ENCODE measurements at regions not wholly inside any gene's neighbourhood (a gene's known extent, or its start where the extent isn't known, plus 50 kb on each side); places are given as distances from the start of the nearest gene placed in this dataset.
A peak's percentile ranks its signal among the peaks of the same experiment; 100 is the strongest.

GRCh38 chr7:32179567-32179966 is 109.4 kb upstream of the PDE1C start:
- DNase-seq (ENCODE audit: low read depth): no peak

DNA sequence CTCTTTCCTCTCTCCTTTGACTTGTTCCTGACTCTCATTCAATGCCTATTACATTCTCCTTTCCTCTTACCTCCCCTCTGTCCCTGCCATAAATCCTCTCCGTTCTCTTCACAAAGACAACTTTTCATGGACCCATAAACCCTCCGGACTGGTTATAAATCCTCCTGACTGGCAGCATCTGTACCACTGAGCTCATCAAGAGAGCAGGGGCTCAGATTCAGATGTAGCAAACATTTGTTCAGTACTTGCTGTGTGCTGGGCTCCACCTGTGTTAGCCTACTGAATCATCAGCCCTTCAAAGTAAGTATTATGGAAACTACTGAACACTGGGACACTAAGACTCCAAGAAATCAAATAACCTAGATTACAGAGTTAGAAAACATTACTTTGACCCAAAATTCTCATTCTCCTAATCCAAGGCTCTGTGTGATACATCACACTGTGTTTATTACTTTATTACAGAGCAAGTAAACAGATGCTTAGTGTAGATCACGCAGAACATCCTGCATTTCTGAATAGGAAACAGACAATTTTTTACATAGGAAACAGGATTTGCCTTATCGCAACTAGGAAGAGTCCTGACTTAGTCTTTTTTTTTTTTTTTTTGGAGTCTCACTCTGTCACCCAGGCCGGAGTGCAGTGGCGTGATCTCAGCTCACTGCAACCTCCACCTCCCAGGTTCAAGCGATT is 108.6 kb upstream of the PDE1C start:
- DNase-seq (ENCODE audit: low read depth): no peak

GRCh38 chr7:32177232-32177631 is 107.0 kb upstream of the PDE1C start:
- no peak for DNase-seq (ENCODE audit: low read depth)

DNA sequence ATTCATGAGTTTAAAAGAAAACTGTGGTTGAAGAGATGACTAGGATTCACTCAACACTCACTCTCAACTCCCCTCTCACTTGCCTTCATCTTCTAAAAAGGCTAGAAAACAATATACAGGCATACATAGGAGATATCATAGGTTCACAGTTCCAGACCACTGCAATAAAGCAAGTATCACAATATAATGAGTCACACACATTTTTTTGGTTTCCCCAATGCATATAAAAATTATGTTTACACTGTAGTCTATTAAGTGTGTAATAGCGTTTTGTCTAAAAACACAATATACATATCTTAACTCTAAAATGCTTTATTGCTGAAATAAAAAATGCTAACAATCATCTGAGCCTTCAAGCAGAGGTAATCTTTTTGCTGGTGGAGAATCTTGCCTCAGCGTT is 104.9 kb upstream of the PDE1C start:
- no peak for DNase-seq (ENCODE audit: low read depth)

GRCh38 chr7:32171248-32171647 is 101.0 kb upstream of the PDE1C start:
- no peak for DNase-seq (ENCODE audit: low read depth)

GRCh38 chr7:32170838-32171237 is 100.6 kb upstream of the PDE1C start:
- DNase-seq (ENCODE audit: low read depth): no peak

GRCh38 chr7:32169228-32169627 is 99.0 kb upstream of the PDE1C start:
- DNase-seq (ENCODE audit: low read depth): no peak

GRCh38 chr7:32167815-32168214 is 97.6 kb upstream of the PDE1C start:
- DNase-seq (ENCODE audit: low read depth): no peak

- no peak for DNase-seq (ENCODE audit: low read depth)
These were observed 97.0 kb upstream of the PDE1C start for GRCh38 chr7:32167256-32167655.

DNA sequence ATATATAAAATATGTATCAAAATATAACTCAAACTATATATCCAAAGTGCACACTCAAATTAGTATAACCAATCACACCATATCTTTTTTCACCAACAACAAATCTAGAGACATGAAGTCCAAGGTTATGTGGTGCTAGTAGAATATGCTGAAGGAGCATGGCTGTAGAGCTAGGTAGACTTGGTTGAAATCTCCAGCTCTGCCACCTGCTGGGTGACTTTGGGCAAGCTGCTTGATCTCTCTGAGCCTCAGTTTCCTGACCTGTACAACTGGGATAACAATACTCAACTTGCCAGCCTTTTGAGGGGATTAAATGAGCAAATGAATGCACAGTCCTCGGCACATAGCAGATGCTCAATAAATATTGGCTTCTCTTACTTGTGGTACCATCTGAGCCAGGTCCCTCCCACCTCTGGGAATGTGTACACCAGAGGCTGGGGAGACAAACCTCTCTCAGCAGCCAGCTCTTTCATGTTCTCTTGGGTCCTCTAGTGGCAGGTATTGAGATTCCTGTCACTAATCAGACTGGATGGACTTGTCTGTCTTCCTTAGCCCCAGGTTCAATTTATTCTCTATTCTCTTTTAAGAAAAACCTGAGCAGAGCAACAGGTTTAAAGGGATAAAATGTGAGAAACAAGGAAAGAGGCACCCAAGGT is 94.3 kb upstream of the PDE1C start:
- no peak for DNase-seq (ENCODE audit: low read depth)

- DNase-seq (ENCODE audit: low read depth): no peak
These were observed 93.7 kb upstream of the PDE1C start for GRCh38 chr7:32163896-32164295.

GRCh38 chr7:32163141-32163806 is 93.1 kb upstream of the PDE1C start:
- DNase-seq (ENCODE audit: low read depth): peak; percentile 9

DNA sequence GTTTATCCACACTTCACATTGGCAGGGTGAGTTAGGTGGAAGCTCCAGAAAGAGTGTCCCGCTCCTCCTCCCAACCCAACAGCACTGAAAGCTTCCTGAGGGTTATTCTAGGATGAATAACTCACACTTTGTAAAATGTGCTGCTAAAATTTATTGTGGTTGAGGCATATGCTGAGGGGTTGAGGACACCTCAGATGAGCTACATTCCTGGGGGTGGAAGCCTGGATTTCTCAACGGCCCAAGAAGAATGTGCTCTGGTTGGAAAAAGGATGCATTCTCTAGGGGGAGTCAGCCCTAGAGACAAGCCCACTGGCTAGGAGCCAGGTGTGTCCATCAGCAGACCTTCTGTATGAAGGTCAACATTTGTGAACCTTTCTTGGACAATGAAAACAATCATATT is 91.5 kb upstream of the PDE1C start:
- no peak for DNase-seq (ENCODE audit: low read depth)

GRCh38 chr7:32158751-32159745 is 88.8 kb upstream of the PDE1C start:
- DNase-seq (ENCODE audit: low read depth): no peak

DNA sequence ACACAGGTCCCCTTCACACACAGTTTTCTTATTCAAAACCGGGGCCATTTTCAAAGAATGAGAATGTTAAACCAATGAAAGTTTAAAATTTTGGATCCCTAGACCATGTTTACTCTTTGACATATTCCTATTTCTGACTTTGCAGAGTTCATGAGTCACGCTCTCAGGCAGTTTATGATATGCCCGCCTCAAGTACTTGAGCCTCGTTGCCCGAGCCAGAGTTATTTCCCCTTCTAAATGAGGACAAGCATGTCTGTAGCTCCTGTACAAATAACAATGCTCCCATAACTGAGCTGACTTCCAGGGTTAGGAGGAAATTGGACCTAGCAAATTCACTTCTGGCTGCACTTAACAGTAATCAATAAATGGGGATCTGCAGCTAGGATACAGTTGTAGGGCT is 87.9 kb upstream of the PDE1C start:
- no peak for DNase-seq (ENCODE audit: low read depth)

- no peak for DNase-seq (ENCODE audit: low read depth)
These were observed 85.5 kb upstream of the PDE1C start for GRCh38 chr7:32155712-32156111.

DNA sequence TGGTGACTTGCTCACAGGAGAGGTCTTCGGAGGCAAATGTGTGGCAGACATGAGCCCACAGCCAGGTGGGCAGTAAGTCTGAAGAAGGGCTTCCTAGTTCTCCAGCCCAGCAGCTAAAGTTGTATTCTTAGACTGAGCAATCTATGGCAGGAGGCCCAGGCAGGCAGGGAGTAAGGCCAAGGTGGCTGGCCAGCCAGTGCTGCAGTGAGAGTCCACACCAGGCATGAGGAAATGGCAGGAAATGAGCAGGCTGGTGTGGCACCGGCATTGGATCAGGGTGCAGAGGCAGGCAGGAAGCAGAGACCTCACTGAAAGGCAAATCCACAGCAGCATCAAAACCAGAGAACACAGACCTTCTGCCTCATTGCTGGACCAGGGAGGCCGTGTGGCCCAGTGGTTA is 84.6 kb upstream of the PDE1C start:
- DNase-seq (ENCODE audit: low read depth): no peak

DNA sequence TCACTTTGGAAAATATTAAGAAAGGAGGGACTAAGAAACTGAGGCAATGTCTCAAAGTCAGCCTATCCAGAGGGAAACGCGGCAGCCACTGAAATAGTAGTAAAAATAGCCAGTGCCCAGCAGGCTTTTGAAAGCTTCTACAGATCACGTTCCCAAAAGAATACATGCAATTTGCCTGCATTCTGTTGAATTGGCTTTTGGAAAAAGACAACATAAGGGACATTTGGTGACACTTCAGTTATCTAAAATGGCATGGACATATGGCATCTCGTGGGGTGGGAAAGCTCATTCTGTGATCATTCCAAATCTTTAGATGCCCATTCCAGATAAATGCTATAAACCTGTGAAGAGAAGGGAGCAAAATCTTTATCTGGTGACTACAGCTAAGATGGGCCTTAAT is 82.8 kb upstream of the PDE1C start:
- no peak for DNase-seq (ENCODE audit: low read depth)

DNA sequence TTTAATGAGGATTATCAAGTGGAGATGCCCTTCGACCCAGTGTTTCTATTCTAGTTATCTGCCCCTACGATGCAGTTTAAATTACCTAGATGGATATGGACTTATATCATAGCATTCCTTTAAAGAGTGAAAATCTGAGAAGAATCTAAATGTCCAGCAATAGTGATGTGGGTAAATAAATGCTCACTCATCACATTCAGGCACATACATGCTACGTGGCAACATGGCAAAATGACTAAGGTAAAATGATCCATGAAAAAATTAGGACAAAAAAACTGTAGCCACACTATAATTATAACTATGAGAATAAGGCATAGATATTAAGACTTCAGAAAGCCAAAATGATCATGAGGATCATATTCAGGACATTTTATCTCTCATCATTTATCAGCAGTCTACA is 82.4 kb upstream of the PDE1C start:
- no peak for DNase-seq (ENCODE audit: low read depth)

DNA sequence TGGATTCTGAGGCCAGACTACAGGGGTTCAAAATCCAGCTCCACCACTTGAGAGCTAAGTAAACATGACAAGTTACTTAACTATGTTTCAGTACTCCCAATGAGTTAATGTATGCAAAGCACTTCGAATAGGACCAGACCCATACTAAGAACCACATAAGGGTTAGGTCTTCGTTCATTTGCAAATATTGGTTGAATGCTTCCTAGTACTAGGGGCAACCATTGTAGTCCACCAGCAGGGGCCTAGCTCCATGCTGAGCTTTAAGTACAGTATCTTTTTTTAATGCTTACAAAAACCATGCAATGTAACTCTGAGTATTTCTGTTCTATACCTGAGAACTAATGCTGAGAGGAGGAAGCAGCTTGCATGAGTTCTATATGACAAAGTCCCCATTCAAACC is 80.4 kb upstream of the PDE1C start:
- no peak for DNase-seq (ENCODE audit: low read depth)

DNA sequence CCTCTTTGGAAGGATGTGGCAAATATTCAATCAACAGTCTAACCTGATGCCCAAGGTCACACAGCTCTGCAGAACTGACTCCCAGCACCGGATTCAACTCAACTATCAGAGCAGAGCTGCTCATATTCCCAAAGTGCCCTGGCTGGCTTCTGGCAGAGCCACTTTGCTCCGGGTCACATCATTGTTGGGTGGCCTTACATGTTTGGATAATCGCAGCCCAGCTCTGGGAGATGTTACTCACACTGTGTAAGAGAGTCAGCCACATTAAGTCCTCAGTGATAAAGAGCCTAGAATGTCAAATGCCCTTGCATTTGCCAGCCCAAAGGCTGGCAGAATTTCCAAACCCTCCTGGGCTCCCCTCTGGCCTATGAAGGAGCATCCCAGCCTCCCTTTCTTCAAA is 79.8 kb upstream of the PDE1C start:
- no peak for DNase-seq (ENCODE audit: low read depth)
